Panc1 (cell line): ENCODE measurements at regions not wholly inside any gene's neighbourhood (a gene's known extent, or its start where the extent isn't known, plus 50 kb on each side); places are given as distances from the start of the nearest gene placed in this dataset.

Source experiments
- ATAC-seq: fragments of 200-7000 bp; cut with Tn5 transposase; 2 replicates; pipeline ENCODE4 v1.9.1; 2020; ENCODE audit warnings: mild to moderate bottlenecking, moderate library complexity
- BruUV-seq: library from RNA; stranded (reverse); fragments of 400-500 nt; replicated peaks from 2 replicates; lab custom pipeline; 2021; lab: Mats Ljungman, UMichigan
- CTCF ChIA-PET: fragments of 300-600 bp; sonication (Branson Sonifier 250); formaldehyde crosslinking; loops from one replicate; lab custom pipeline; 2022; ENCODE audit warnings: antibody characterized with exemption; lab: Charles Lee
- POLR2A ChIA-PET: fragments of 300-600 bp; sonication (Branson Sonifier 250); formaldehyde crosslinking; loops from one replicate; lab custom pipeline; 2022; ENCODE audit warnings: antibody characterized with exemption; lab: Charles Lee
- DNase-seq: peaks from one replicate; pipeline ENCODE4 v3.0.0-alpha.2; 2010; ENCODE audit warnings: low read depth, low spot score
- H3K27ac ChIP-seq: 2 replicates; pipeline ENCODE4 v1.5.1; 2011; ENCODE audit warnings: mild to moderate bottlenecking, low read length, inconsistent platforms
- H3K27me3 ChIP-seq: fragments of 200-500 bp; sonication (Bioruptor generic); 2 replicates; pipeline ENCODE4 v1.6.0; 2014; ENCODE audit warnings: low read length, inconsistent platforms; ENCODE audit not compliant: control insufficient read depth, insufficient read depth
- H3K36me3 ChIP-seq: fragments of 200-500 bp; sonication (Bioruptor generic); 2 replicates; pipeline ENCODE4 v1.5.1; 2014; ENCODE audit warnings: inconsistent platforms, mild to moderate bottlenecking, low read length, moderate library complexity; ENCODE audit not compliant: control insufficient read depth, insufficient read depth
- H3K4me1 ChIP-seq: 2 replicates; pipeline ENCODE4 v1.5.1; 2011; ENCODE audit warnings: inconsistent platforms, mild to moderate bottlenecking, low read length, moderate library complexity; ENCODE audit not compliant: control insufficient read depth, insufficient read depth
- H3K4me3 ChIP-seq, 2 experiments: 2 replicates each; pipeline ENCODE4 v1.5.1; 2011 to 2012; ENCODE audit warnings: low read depth in 2 of 2, low read length in 2 of 2, mild to moderate bottlenecking in 2 of 2, inconsistent platforms in 1 of 2, moderate library complexity in 1 of 2
- H3K9me3 ChIP-seq: fragments of 200-500 bp; sonication (Bioruptor generic); 2 replicates; pipeline ENCODE4 v1.5.1; 2014; ENCODE audit warnings: low read depth, mild to moderate bottlenecking, inconsistent platforms, low read length, moderate library complexity; ENCODE audit not compliant: control insufficient read depth, insufficient read depth
- CTCF ChIP-seq: fragments of 450-650 bp; IDR thresholded peaks from 2 replicates; pipeline ENCODE4 v1.5.1; 2017; ENCODE audit warnings: mild to moderate bottlenecking
- POLR2AphosphoS5 ChIP-seq: IDR thresholded peaks from 2 replicates; pipeline ENCODE4 v1.6.1; 2012; ENCODE audit warnings: mild to moderate bottlenecking, low read depth, low read length, moderate library complexity
- REST ChIP-seq, 2 experiments: IDR thresholded peaks; 2 replicates each; pipeline ENCODE4 v1.6.1; 2011 to 2012; ENCODE audit warnings: low read depth in 2 of 2, control low read depth in 1 of 2, low read length in 1 of 2, mild to moderate bottlenecking in 1 of 2, moderate library complexity in 1 of 2; ENCODE audit not compliant: insufficient read depth in 1 of 2
- SIN3A ChIP-seq: IDR thresholded peaks from 2 replicates; pipeline ENCODE4 v1.6.1; 2012; ENCODE audit warnings: low read depth, mild to moderate bottlenecking, low read length, moderate library complexity, borderline replicate concordance; ENCODE audit not compliant: insufficient read depth
- TCF7L2 ChIP-seq: IDR thresholded peaks from 2 replicates; pipeline ENCODE4 v1.6.1; 2011; ENCODE audit warnings: mild to moderate bottlenecking, low read depth, low read length, inconsistent platforms
- in situ Hi-C: cut with HindIII; loops from 2 replicates; pipeline ENCODE4 v1.10.0; 2016; ENCODE audit warnings: low sequenced_read_pairs, low pct_unique_long_range_greater_than_20kb
- intact Hi-C: fragments of 100-400 bp; cut with micrococcal nuclease; formaldehyde crosslinking; loops from one replicate; pipeline ENCODE4 v1.10.0; 2022; ENCODE audit not compliant: unreplicated experiment

GRCh38 chr11:119934267-119934666, 203.6 kb downstream of the TRIM29 start:
- Histone ChIP-seq H3K27ac (no peak overlapping the region), H3K36me3 (no peaks in the 10 kb centered on the region), H3K4me3 (no peak overlapping the region), H3K27me3 (peaks cover 24% of the 10 kb centered on the region), H3K9me3 (no peaks in the 10 kb centered on the region), H3K4me1 (no peaks in the 10 kb centered on the region)
- no peak for ATAC-seq
- ChIA-PET POLR2A (interaction anchor here (0.6 kb wide), 1 partner anchor 46 kb away, joined by 4 read pairs; no protein-coding TSS in a partner anchor), CTCF (no interaction called here)
- in situ Hi-C loops (no loop called here), intact Hi-C loops (no loop called here)
- BruUV-seq = no TSS peak
- DNase-seq = no peak
- TF ChIP-seq REST (IDR thresholded peaks at IDR 0.05; ENCODE audit: insufficient read depth in 1 of 2, low read depth in 2 of 2, low read length in 1 of 2) = no peak
- TF ChIP-seq POLR2AphosphoS5 = no peak
- no peak for TF ChIP-seq CTCF
- no peak for TF ChIP-seq TCF7L2
- TF ChIP-seq SIN3A = no peak

- ChIA-PET POLR2A (interaction anchor here (0.6 kb wide), 1 partner anchor 47 kb away, joined by 4 read pairs; no protein-coding TSS in a partner anchor), CTCF (no interaction called here)
- TF ChIP-seq POLR2AphosphoS5 (no peak), REST (IDR thresholded peaks at IDR 0.05; ENCODE audit: insufficient read depth in 1 of 2, low read depth in 2 of 2, low read length in 1 of 2) (no peak), SIN3A (no peak), CTCF (no peak), TCF7L2 (no peak)
- H3K27ac ChIP-seq = no peak overlapping the region
- H3K27me3 ChIP-seq = peaks cover 31% of the 10 kb centered on the region
- DNase-seq (no peak), ATAC-seq (0 out of 2 replicates have a peak, but pooled peaks have one; percentile 22)
- no peaks in the 10 kb centered on the region for H3K9me3 ChIP-seq
- in situ Hi-C loops = no loop called here
- no peaks in the 10 kb centered on the region for H3K36me3 ChIP-seq
- H3K4me1 ChIP-seq = no peaks in the 10 kb centered on the region
- H3K4me3 ChIP-seq = no peak overlapping the region
- intact Hi-C loops = no loop called here
- BruUV-seq = no TSS peak
These were observed 204.3 kb downstream of the TRIM29 start for GRCh38 chr11:119933584-119933983.
